WERI-Rb-1 (cell line): ENCODE measurements at regions not wholly inside any gene's neighbourhood (a gene's known extent, or its start where the extent isn't known, plus 50 kb on each side); places are given as distances from the start of the nearest gene placed in this dataset.

Experiments
- DNase-seq: peaks from one replicate; pipeline ENCODE4 v3.0.0-alpha.2; 2020
- H3K27ac ChIP-seq: fragments of 250-450 bp; sonication (Bioruptor Pico); 2 replicates; pipeline ENCODE4 v1.5.1; 2020; ENCODE audit warnings: mild to moderate bottlenecking, moderate library complexity
- H3K27me3 ChIP-seq: fragments of 250-450 bp; sonication (Bioruptor Pico); 2 replicates; pipeline ENCODE4 v1.5.1; 2021; ENCODE audit warnings: mild to moderate bottlenecking, low read depth, moderate library complexity; ENCODE audit not compliant: insufficient read depth, severe bottlenecking
- H3K36me3 ChIP-seq: fragments of 250-450 bp; sonication (Bioruptor Pico); 2 replicates; pipeline ENCODE4 v1.5.1; 2020; ENCODE audit warnings: mild to moderate bottlenecking, moderate library complexity
- H3K4me3 ChIP-seq: 2 replicates; pipeline ENCODE4 v1.5.1; 2011; ENCODE audit warnings: low read depth, mild to moderate bottlenecking, control low read depth, low read length
- H3K9me3 ChIP-seq: fragments of 250-450 bp; sonication (Bioruptor Pico); 2 replicates; pipeline ENCODE4 v1.5.1; 2021; ENCODE audit warnings: mild to moderate bottlenecking, moderate library complexity; ENCODE audit not compliant: severe bottlenecking
- CTCF ChIP-seq: IDR thresholded peaks from 2 replicates; pipeline ENCODE4 v1.5.1; 2011; ENCODE audit warnings: low read depth, mild to moderate bottlenecking, control low read depth, inconsistent platforms, low read length

DNA sequence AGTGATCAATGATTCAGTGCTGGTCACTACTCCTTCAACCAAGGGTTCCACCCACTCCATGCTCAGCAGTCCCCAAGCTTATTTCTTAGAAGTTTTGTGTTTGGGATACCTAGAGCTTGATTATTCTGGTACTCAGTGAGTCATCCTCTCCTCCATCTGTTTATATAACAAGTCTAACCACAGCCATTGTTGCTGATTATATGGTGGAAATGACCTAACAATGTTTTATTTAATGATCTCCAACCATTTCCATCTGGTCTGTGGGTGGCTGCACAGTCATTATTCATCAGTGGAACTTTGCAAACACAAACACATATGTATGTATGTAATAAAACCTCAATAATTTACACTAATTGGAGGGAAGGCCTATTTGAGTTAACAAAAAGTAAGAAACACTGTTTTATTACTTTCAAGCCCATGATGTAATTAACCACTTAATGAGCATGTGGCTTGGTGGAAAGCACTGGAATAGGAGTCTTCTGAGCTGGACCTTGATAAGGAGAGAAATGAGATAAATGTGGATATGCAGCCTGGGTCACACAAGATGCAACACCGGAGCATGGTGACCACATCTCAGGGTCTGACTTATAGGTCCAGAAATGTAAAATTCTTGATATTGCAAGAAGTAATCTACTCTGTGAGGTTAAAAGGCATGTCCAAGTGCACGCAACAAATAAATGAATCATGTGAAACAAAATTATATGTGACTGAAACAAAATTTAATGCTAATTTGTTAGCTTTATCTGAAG, 99.0 kb upstream of the WLS start:
- Histone ChIP-seq H3K36me3 (no peaks in the 10 kb centered on the region), H3K9me3 (no peaks in the 10 kb centered on the region), H3K4me3 (no peak overlapping the region), H3K27ac (no peak overlapping the region), H3K27me3 (no peaks in the 10 kb centered on the region)
- TF ChIP-seq CTCF = no peak
- no peak for DNase-seq

DNA sequence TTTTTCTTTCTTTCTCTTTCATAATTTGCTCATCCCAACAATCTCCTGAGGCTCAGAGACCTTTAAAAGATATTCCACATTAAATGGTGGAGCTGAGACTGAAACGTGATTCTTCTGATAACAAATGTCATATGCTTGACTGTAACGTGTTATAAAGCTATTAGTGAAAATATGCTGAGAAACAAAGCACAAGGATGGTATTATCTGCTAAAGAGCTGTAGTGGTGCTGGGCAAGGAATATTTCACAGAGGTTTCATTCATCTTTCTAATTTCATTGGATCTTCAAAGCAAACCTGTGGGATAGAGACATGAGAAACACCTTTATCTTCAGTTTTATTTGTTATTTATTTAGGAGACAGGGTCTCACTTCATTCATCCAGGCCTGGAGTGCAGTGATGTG, 98.1 kb upstream of the WLS start:
- TF ChIP-seq CTCF = no peak
- H3K27ac ChIP-seq = no peak overlapping the region
- H3K27me3 ChIP-seq = no peaks in the 10 kb centered on the region
- no peak for DNase-seq
- H3K4me3 ChIP-seq = no peak overlapping the region
- no peaks in the 10 kb centered on the region for H3K36me3 ChIP-seq
- no peaks in the 10 kb centered on the region for H3K9me3 ChIP-seq

- TF ChIP-seq CTCF = no peak
- Histone ChIP-seq H3K27me3 (no peaks in the 10 kb centered on the region), H3K4me3 (no peak overlapping the region), H3K9me3 (no peaks in the 10 kb centered on the region), H3K36me3 (no peaks in the 10 kb centered on the region), H3K27ac (no peak overlapping the region)
- no peak for DNase-seq
Measured at GRCh38 chr1:68329096-68329835, 96.9 kb upstream of the WLS start.

DNA sequence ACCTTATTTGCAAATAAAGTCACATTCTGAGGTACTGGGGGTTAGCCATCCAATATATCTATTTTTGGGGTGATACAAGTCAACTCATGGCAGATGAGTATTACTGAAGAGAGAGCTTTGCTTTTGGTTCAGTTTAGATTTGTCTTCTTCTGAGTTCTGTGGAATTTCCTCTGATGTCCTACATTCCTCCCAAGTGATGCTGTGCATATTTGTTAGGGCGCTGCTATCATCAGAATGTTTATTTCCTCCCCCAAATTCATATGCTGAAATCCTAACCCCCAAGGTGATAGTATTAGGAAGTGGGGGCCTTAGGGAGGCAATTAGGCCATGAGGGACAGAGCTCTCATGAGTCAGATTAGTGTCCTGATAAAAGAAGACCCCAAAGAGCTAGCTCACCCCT, 96.2 kb upstream of the WLS start:
- Histone ChIP-seq H3K27me3 (no peaks in the 10 kb centered on the region), H3K36me3 (no peaks in the 10 kb centered on the region), H3K27ac (no peak overlapping the region), H3K9me3 (no peaks in the 10 kb centered on the region), H3K4me3 (no peak overlapping the region)
- no peak for DNase-seq
- TF ChIP-seq CTCF = no peak

- Histone ChIP-seq H3K4me3 (no peak overlapping the region), H3K27ac (no peak overlapping the region), H3K27me3 (no peaks in the 10 kb centered on the region), H3K36me3 (no peaks in the 10 kb centered on the region), H3K9me3 (no peaks in the 10 kb centered on the region)
- DNase-seq = no peak
- TF ChIP-seq CTCF = no peak
Measured at GRCh38 chr1:68327414-68327813, 95.1 kb upstream of the WLS start.

GRCh38 chr1:68326481-68326880, 94.2 kb upstream of the WLS start:
- Histone ChIP-seq H3K36me3 (no peaks in the 10 kb centered on the region), H3K27me3 (no peaks in the 10 kb centered on the region), H3K4me3 (no peak overlapping the region), H3K9me3 (no peaks in the 10 kb centered on the region), H3K27ac (no peak overlapping the region)
- TF ChIP-seq CTCF = no peak
- no peak for DNase-seq
